HEK293T (cell line): ENCODE measurements at regions not wholly inside any gene's neighbourhood (a gene's known extent, or its start where the extent isn't known, plus 50 kb on each side); places are given as distances from the start of the nearest gene placed in this dataset.

Source experiments
- CTCF ChIA-PET: fragments of 350-600 bp; formaldehyde crosslinking; extraction: SDS; loops from one replicate; lab custom pipeline; 2021; ENCODE audit warnings: antibody characterized with exemption, inconsistent platforms; lab: Yijun Ruan, JAX
- POLR2A ChIA-PET: fragments of 350-600 bp; formaldehyde crosslinking; extraction: SDS; loops from one replicate; lab custom pipeline; 2020; ENCODE audit warnings: antibody characterized with exemption, inconsistent platforms; lab: Yijun Ruan, JAX
- DNase-seq: peaks from one replicate; pipeline ENCODE4 v3.0.0; 2012; ENCODE audit warnings: mixed read lengths; ENCODE audit errors: extremely low spot score
- ARNT ChIP-seq: fragments of 450-650 bp; IDR thresholded peaks from 2 replicates; pipeline ENCODE4 v1.6.1; 2017; ENCODE audit warnings: mild to moderate bottlenecking
- BHLHE40 ChIP-seq: fragments of 450-650 bp; IDR thresholded peaks from 2 replicates; pipeline ENCODE4 v1.6.1; 2016; ENCODE audit warnings: mild to moderate bottlenecking, moderate library complexity, borderline replicate concordance
- CTBP1 ChIP-seq: fragments of 450-650 bp; IDR thresholded peaks from 2 replicates; pipeline ENCODE4 v1.6.1; 2016; ENCODE audit warnings: borderline replicate concordance
- ELF4 ChIP-seq: fragments of 450-650 bp; IDR thresholded peaks from 2 replicates; pipeline ENCODE4 v1.6.1; 2017; ENCODE audit warnings: antibody characterized with exemption
- FOXA1 ChIP-seq: fragments of 450-650 bp; IDR thresholded peaks from 2 replicates; pipeline ENCODE4 v1.6.1; 2016; ENCODE audit warnings: mild to moderate bottlenecking
- FOXK2 ChIP-seq: fragments of 450-650 bp; IDR thresholded peaks from 2 replicates; pipeline ENCODE4 v1.6.1; 2016; ENCODE audit warnings: mild to moderate bottlenecking
- FOXM1 ChIP-seq: fragments of 450-650 bp; IDR thresholded peaks from 2 replicates; pipeline ENCODE4 v1.6.1; 2017; ENCODE audit warnings: mild to moderate bottlenecking, borderline replicate concordance
- L3MBTL2 ChIP-seq: fragments of 450-650 bp; conservative IDR thresholded peaks from 2 replicates; pipeline ENCODE4 v1.6.1; 2016; ENCODE audit warnings: mild to moderate bottlenecking
- LEF1 ChIP-seq: fragments of 450-650 bp; IDR thresholded peaks from 2 replicates; pipeline ENCODE4 v1.6.1; 2017; ENCODE audit warnings: mild to moderate bottlenecking, borderline replicate concordance
- NFRKB ChIP-seq: fragments of 450-650 bp; IDR thresholded peaks from 2 replicates; pipeline ENCODE4 v1.6.1; 2016; ENCODE audit warnings: mild to moderate bottlenecking, moderate library complexity
- PKNOX1 ChIP-seq: fragments of 450-650 bp; IDR thresholded peaks from 2 replicates; pipeline ENCODE4 v1.6.1; 2016
- SP1 ChIP-seq: fragments of 450-650 bp; IDR thresholded peaks from 2 replicates; pipeline ENCODE4 v1.6.1; 2017
- SUZ12 ChIP-seq: fragments of 450-650 bp; IDR thresholded peaks from 2 replicates; pipeline ENCODE4 v1.6.1; 2016; ENCODE audit warnings: mild to moderate bottlenecking
- TARDBP ChIP-seq: fragments of 450-650 bp; IDR thresholded peaks from 2 replicates; pipeline ENCODE4 v1.6.1; 2016
- ZNF384 ChIP-seq: fragments of 450-650 bp; IDR thresholded peaks from 2 replicates; pipeline ENCODE4 v1.6.1; 2016

- DNase-seq, result no peak
- TF ChIP-seq PKNOX1 (no peak), LEF1 (no peak), FOXA1 (no peak), TARDBP (no peak), SUZ12 (no peak), ZNF384 (no peak), SP1 (no peak), L3MBTL2 (no peak), CTBP1 (no peak), FOXK2 (no peak), ARNT (no peak), NFRKB (no peak), FOXM1 (no peak), ELF4 (no peak)
- CTCF ChIA-PET, result no interaction called here
- POLR2A ChIA-PET, result no interaction called here
Observed at GRCh38 chr3:135760581-135760980, 204.9 kb upstream of the PPP2R3A start.

GRCh38 chr3:135762188-135762856 lies 203.2 kb upstream of the PPP2R3A start:
- DNase-seq, result peak; percentile 17
- ChIA-PET CTCF (interaction anchor here (0.8 kb wide), 1 partner anchor 9 kb away, joined by 5 read pairs; no protein-coding TSS in a partner anchor), POLR2A (no interaction called here)
- TF ChIP-seq ZNF384, result no peak
- TF ChIP-seq NFRKB, result no peak
- no peak for TF ChIP-seq LEF1
- no peak for TF ChIP-seq ARNT
- no peak for TF ChIP-seq SUZ12
- TF ChIP-seq FOXM1, result no peak
- TF ChIP-seq CTBP1, result no peak
- TF ChIP-seq L3MBTL2, result no peak

- no peak for DNase-seq
- CTCF ChIA-PET, result no interaction called here
- TF ChIP-seq FOXK2 (no peak), FOXM1 (no peak), FOXA1 (no peak), SUZ12 (no peak), L3MBTL2 (no peak), ZNF384 (no peak)
- POLR2A ChIA-PET, result no interaction called here
Observed at GRCh38 chr3:135766115-135766514, 199.4 kb upstream of the PPP2R3A start.

- CTCF ChIA-PET, result no interaction called here
- POLR2A ChIA-PET, result no interaction called here
- DNase-seq, result no peak
- TF ChIP-seq L3MBTL2, result no peak
- no peak for TF ChIP-seq NFRKB
- TF ChIP-seq SP1, result no peak
- no peak for TF ChIP-seq LEF1
- no peak for TF ChIP-seq TARDBP
Observed at GRCh38 chr3:135771760-135772159, 193.8 kb upstream of the PPP2R3A start.

GRCh38 chr3:135779024-135779423 lies 186.5 kb upstream of the PPP2R3A start:
- ChIA-PET CTCF (no interaction called here), POLR2A (no interaction called here)
- TF ChIP-seq TARDBP (no peak), ARNT (no peak), FOXM1 (no peak), NFRKB (no peak), FOXA1 (no peak), ELF4 (no peak), SUZ12 (no peak), SP1 (no peak), FOXK2 (no peak), LEF1 (no peak), PKNOX1 (no peak), ZNF384 (no peak), CTBP1 (no peak)
- no peak for DNase-seq

- CTCF ChIA-PET, result no interaction called here
- DNase-seq, result no peak
- TF ChIP-seq L3MBTL2 (no peak), FOXM1 (no peak), SP1 (no peak), ELF4 (no peak), FOXA1 (no peak), TARDBP (no peak)
- POLR2A ChIA-PET, result no interaction called here
Observed at GRCh38 chr3:135779590-135780235, 185.8 kb upstream of the PPP2R3A start.

GRCh38 chr3:135781026-135781815 lies 184.3 kb upstream of the PPP2R3A start:
- DNase-seq, result no peak
- POLR2A ChIA-PET, result no interaction called here
- CTCF ChIA-PET, result no interaction called here
- TF ChIP-seq ARNT (no peak), BHLHE40 (no peak), SP1 (no peak)
